ENCODE measurements at regions not wholly inside any gene's neighbourhood (a gene's known extent, or its start where the extent isn't known, plus 50 kb on each side); places are given as distances from the start of the nearest gene placed in this dataset.
"Not testable (repeated sequence)": the region's sequence is repeated elsewhere in the genome, so short reads cannot be mapped to it uniquely, and the experiment has no call there.

DNA sequence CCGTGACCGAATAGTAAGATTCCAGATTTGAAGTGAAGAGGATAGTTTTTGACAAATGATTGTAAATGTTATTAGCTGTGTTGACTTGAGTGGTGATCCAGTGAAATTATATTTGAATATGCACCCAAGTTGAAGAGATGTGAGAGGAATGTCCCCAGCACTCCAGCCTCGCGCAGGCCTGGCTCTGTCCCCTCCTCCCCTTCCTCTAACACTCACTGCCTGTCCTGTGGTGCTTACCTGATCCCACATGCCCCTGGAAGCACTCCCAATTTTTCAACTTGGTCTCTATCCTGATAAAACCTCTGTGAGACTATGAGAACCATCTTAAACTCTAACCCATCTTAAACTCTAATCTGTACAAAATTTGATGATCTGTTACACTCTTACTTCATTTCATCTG is 154.7 kb upstream of the LRP1B start:
- H4K20me1 ChIP-seq (ENCODE audit: control insufficient read depth, insufficient read depth, low read length, poor library complexity, severe bottlenecking) = no peaks in the 10 kb centered on the region
- Mint-ChIP-seq H3K27ac (no peak overlapping the region), H3K4me3 (no peak overlapping the region), H3K4me1 (no peaks in the 10 kb centered on the region), H3K9me3 (ENCODE audit: insufficient read depth) (no peaks in the 10 kb centered on the region), H3K27me3 (no peaks in the 10 kb centered on the region)
- H3K27ac ChIP-seq (ENCODE audit: low read length in 2 of 2) = no peak overlapping the region
- no peaks in the 10 kb centered on the region for H3K27me3 ChIP-seq (replicated peaks in 1 of 4; ENCODE audit: control extremely low read depth in 1 of 4, control insufficient read depth in 3 of 4, insufficient read depth in 4 of 4, low read length in 3 of 4)
- DNase-seq (no peak), ATAC-seq (ENCODE audit: low read depth) (no peak)
- CTCF ChIA-PET = no interaction called here
- H3K4me3 ChIP-seq (ENCODE audit: control extremely low read depth in 1 of 5, extremely low read depth in 1 of 5, insufficient read depth in 1 of 5, low read depth in 2 of 5, low read length in 4 of 5) = no peak overlapping the region
- H3K36me3 ChIP-seq (replicated peaks in 1 of 2; ENCODE audit: control extremely low read depth in 1 of 2, control insufficient read depth in 1 of 2, extremely low read depth in 1 of 2, insufficient read depth in 2 of 2, low read length in 1 of 2) = no peaks in the 10 kb centered on the region
- intact Hi-C loops (cut with micrococcal nuclease) = no loop called here
- H3K9me3 ChIP-seq (ENCODE audit: control extremely low read depth in 1 of 3, control insufficient read depth in 2 of 3, insufficient read depth in 1 of 3, low read length in 2 of 3) = no peaks in the 10 kb centered on the region
- no peaks in the 10 kb centered on the region for H3K4me1 ChIP-seq (ENCODE audit: control insufficient read depth in 2 of 2, insufficient read depth in 2 of 2, low read length in 2 of 2)
- TF ChIP-seq EZH2 (IDR thresholded peaks at IDR 0.05; ENCODE audit: borderline replicate concordance, insufficient read depth, low read depth, low read length, poor library complexity, severe bottlenecking) = no peak
- TF ChIP-seq, protein P1, sequence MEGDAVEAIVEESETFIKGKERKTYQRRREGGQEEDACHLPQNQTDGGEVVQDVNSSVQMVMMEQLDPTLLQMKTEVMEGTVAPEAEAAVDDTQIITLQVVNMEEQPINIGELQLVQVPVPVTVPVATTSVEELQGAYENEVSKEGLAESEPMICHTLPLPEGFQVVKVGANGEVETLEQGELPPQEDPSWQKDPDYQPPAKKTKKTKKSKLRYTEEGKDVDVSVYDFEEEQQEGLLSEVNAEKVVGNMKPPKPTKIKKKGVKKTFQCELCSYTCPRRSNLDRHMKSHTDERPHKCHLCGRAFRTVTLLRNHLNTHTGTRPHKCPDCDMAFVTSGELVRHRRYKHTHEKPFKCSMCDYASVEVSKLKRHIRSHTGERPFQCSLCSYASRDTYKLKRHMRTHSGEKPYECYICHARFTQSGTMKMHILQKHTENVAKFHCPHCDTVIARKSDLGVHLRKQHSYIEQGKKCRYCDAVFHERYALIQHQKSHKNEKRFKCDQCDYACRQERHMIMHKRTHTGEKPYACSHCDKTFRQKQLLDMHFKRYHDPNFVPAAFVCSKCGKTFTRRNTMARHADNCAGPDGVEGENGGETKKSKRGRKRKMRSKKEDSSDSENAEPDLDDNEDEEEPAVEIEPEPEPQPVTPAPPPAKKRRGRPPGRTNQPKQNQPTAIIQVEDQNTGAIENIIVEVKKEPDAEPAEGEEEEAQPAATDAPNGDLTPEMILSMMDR (IDR thresholded peaks at IDR 0.05) = no peak
- no peak overlapping the region for H3K4me2 ChIP-seq (replicated peaks; ENCODE audit: low read depth, low read length, poor library complexity, severe bottlenecking)
- H2AFZ ChIP-seq (ENCODE audit: insufficient read depth, low read depth, low read length, poor library complexity, severe bottlenecking) = no peak overlapping the region
- POLR2A ChIA-PET = no interaction called here
- no peaks in the 10 kb centered on the region for H3K79me2 ChIP-seq (ENCODE audit: control insufficient read depth, insufficient read depth, low read length)
- no peak overlapping the region for H3K9ac ChIP-seq (ENCODE audit: low read length)
- WGBS (ENCODE audit: insufficient coverage) = 100% methylated on average over 2 of the region's 4 CpGs

DNA sequence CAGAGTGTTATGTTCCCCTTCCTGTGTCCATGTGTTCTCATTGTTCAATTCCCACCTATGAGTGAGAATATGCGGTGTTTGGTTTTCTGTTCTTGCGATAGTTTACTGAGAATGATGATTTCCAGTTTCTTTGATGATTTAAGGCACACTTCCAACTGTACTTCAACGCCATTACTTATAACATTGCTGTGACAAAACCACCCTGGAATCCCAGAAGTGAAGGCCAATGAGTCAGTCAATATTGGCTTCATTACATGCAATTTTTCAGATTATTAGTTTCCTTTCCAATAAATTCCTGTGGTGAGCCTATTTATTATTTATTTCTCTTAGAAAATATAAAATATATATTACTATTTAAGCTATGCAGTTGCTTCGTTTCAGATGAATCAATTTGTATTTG is 153.5 kb upstream of the LRP1B start:
- H3K4me1 Mint-ChIP-seq; H3K36me3 ChIP-seq (replicated peaks in 1 of 2; ENCODE audit: control extremely low read depth in 1 of 2, control insufficient read depth in 1 of 2, extremely low read depth in 1 of 2, insufficient read depth in 2 of 2, low read length in 1 of 2); H3K4me1 ChIP-seq (ENCODE audit: control insufficient read depth in 2 of 2, insufficient read depth in 2 of 2, low read length in 2 of 2); H3K9me3 ChIP-seq (ENCODE audit: control extremely low read depth in 1 of 3, control insufficient read depth in 2 of 3, insufficient read depth in 1 of 3, low read length in 2 of 3); H4K20me1 ChIP-seq (ENCODE audit: control insufficient read depth, insufficient read depth, low read length, poor library complexity, severe bottlenecking); H3K79me2 ChIP-seq (ENCODE audit: control insufficient read depth, insufficient read depth, low read length); H3K4me2 ChIP-seq (replicated peaks; ENCODE audit: low read depth, low read length, poor library complexity, severe bottlenecking); intact Hi-C loops (cut with micrococcal nuclease); H2AFZ ChIP-seq (ENCODE audit: insufficient read depth, low read depth, low read length, poor library complexity, severe bottlenecking); DNase-seq; H3K27ac Mint-ChIP-seq; H3K9me3 Mint-ChIP-seq (ENCODE audit: insufficient read depth); CTCF ChIA-PET; H3K27ac ChIP-seq (ENCODE audit: low read length in 2 of 2); H3K4me3 Mint-ChIP-seq; H3K27me3 Mint-ChIP-seq; H3K4me3 ChIP-seq (ENCODE audit: control extremely low read depth in 1 of 5, extremely low read depth in 1 of 5, insufficient read depth in 1 of 5, low read depth in 2 of 5, low read length in 4 of 5); H3K27me3 ChIP-seq (replicated peaks in 1 of 4; ENCODE audit: control extremely low read depth in 1 of 4, control insufficient read depth in 3 of 4, insufficient read depth in 4 of 4, low read length in 3 of 4); H3K9ac ChIP-seq (ENCODE audit: low read length); ATAC-seq (ENCODE audit: low read depth); POLR2A ChIA-PET: not testable (repeated sequence)
- 100% methylated on average over 1 of the region's 4 CpGs for WGBS (ENCODE audit: insufficient coverage)

All from B cell (primary cell).